Vagina (tissue), 2 donors: ENCODE measurements at regions not wholly inside any gene's neighbourhood (a gene's known extent, or its start where the extent isn't known, plus 50 kb on each side); places are given as distances from the start of the nearest gene placed in this dataset.

Source experiments
- DNase-seq, 2 donors: peaks; one replicate each; pipeline ENCODE4 v3.0.0-alpha.2; 2017; ENCODE audit errors: extremely low spot score in 2 of 2
- H3K27ac ChIP-seq: fragments of 200-600 bp; sonication (generic); one replicate; pipeline ENCODE4 v1.5.1; 2019
- H3K27me3 ChIP-seq: fragments of 200-600 bp; sonication (generic); one replicate; pipeline ENCODE4 v1.5.1; 2019
- H3K36me3 ChIP-seq, 2 donors: fragments of 200-600 bp; sonication (generic); one replicate each; pipeline ENCODE4 v1.5.1; 2017 to 2019
- H3K4me1 ChIP-seq: fragments of 200-600 bp; sonication (generic); one replicate; pipeline ENCODE4 v1.5.1; 2019
- H3K4me3 ChIP-seq, 2 donors: fragments of 200-600 bp; sonication (generic); 1 replicate in 1 of 2; 2 replicates in 1 of 2; pipeline ENCODE4 v1.5.1; 2016 to 2019
- H3K9me3 ChIP-seq: fragments of 200-600 bp; sonication (generic); one replicate; pipeline ENCODE4 v1.5.1; 2019
- CTCF ChIP-seq, 3 experiments: fragments of 450-650 bp in 2 of 3; fragments of 200-600 bp in 1 of 3; sonication (generic) in 1 of 3; IDR thresholded peaks; one replicate each; pipeline ENCODE4 v1.5.1; 2017 to 2019; ENCODE audit warnings: antibody characterized with exemption in 3 of 3, mild to moderate bottlenecking in 2 of 3, moderate library complexity in 2 of 3
- POLR2A ChIP-seq, 2 donors: fragments of 450-650 bp; IDR thresholded peaks; one replicate each; pipeline ENCODE4 v1.6.1; 2017; ENCODE audit warnings: antibody characterized with exemption in 2 of 2, mild to moderate bottlenecking in 2 of 2, moderate library complexity in 2 of 2
- POLR2AphosphoS5 ChIP-seq, 2 donors: sonication (generic); formaldehyde crosslinking; IDR thresholded peaks; one replicate each; pipeline ENCODE4 v1.9.0; 2017; ENCODE audit warnings: antibody characterized with exemption in 2 of 2, mild to moderate bottlenecking in 2 of 2, low read depth in 1 of 2; ENCODE audit not compliant: insufficient read depth in 1 of 2
- intact Hi-C: fragments of 100-400 bp; cut with DNase I; formaldehyde crosslinking; loops from one replicate; pipeline ENCODE4 v1.15.1; 2023

GRCh38 chr11:91776655-91777054 is 448.0 kb upstream of the FAT3 start:
- no peak overlapping the region for H3K27ac ChIP-seq
- intact Hi-C loops = no loop called here
- no peak overlapping the region for H3K4me3 ChIP-seq
- no peak for TF ChIP-seq POLR2AphosphoS5 (IDR thresholded peaks at IDR 0.05; ENCODE audit: insufficient read depth in 1 of 2, low read depth in 1 of 2)
- TF ChIP-seq POLR2A (IDR thresholded peaks at IDR 0.05) = no peak
- TF ChIP-seq CTCF (IDR thresholded peaks at IDR 0.05) = no peak
- no peaks in the 10 kb centered on the region for H3K9me3 ChIP-seq
- DNase-seq = no peak
- H3K36me3 ChIP-seq = no peaks in the 10 kb centered on the region
- H3K4me1 ChIP-seq = no peaks in the 10 kb centered on the region
- H3K27me3 ChIP-seq = no peaks in the 10 kb centered on the region

- Histone ChIP-seq H3K36me3 (no peaks in the 10 kb centered on the region), H3K27me3 (no peaks in the 10 kb centered on the region), H3K4me3 (no peak overlapping the region), H3K4me1 (no peaks in the 10 kb centered on the region), H3K9me3 (no peaks in the 10 kb centered on the region), H3K27ac (no peak overlapping the region)
- intact Hi-C loops = no loop called here
- no peak for DNase-seq
- TF ChIP-seq POLR2AphosphoS5 (IDR thresholded peaks at IDR 0.05; ENCODE audit: insufficient read depth in 1 of 2, low read depth in 1 of 2) (no peak), POLR2A (IDR thresholded peaks at IDR 0.05) (no peak), CTCF (IDR thresholded peaks at IDR 0.05) (no peak)
Observed at GRCh38 chr11:91773090-91773489, 451.5 kb upstream of the FAT3 start.

- TF ChIP-seq POLR2AphosphoS5 (IDR thresholded peaks at IDR 0.05; ENCODE audit: insufficient read depth in 1 of 2, low read depth in 1 of 2) (no peak), POLR2A (IDR thresholded peaks at IDR 0.05) (no peak), CTCF (IDR thresholded peaks at IDR 0.05) (no peak)
- Histone ChIP-seq H3K9me3 (no peaks in the 10 kb centered on the region), H3K36me3 (no peaks in the 10 kb centered on the region), H3K4me3 (no peak overlapping the region), H3K27me3 (no peaks in the 10 kb centered on the region), H3K4me1 (no peaks in the 10 kb centered on the region), H3K27ac (no peak overlapping the region)
- DNase-seq = no peak
- intact Hi-C loops = no loop called here
Observed at GRCh38 chr11:91771961-91772360, 452.7 kb upstream of the FAT3 start.

GRCh38 chr11:91768783-91769182 is 455.8 kb upstream of the FAT3 start:
- TF ChIP-seq POLR2A (IDR thresholded peaks at IDR 0.05) (no peak), CTCF (IDR thresholded peaks at IDR 0.05) (no peak), POLR2AphosphoS5 (IDR thresholded peaks at IDR 0.05; ENCODE audit: insufficient read depth in 1 of 2, low read depth in 1 of 2) (no peak)
- no peaks in the 10 kb centered on the region for H3K4me1 ChIP-seq
- intact Hi-C loops = no loop called here
- H3K36me3 ChIP-seq = no peaks in the 10 kb centered on the region
- no peak overlapping the region for H3K27ac ChIP-seq
- H3K27me3 ChIP-seq = no peaks in the 10 kb centered on the region
- no peak for DNase-seq
- H3K9me3 ChIP-seq = no peaks in the 10 kb centered on the region
- H3K4me3 ChIP-seq = no peak overlapping the region

- H3K4me1 ChIP-seq = no peaks in the 10 kb centered on the region
- H3K27ac ChIP-seq = no peak overlapping the region
- TF ChIP-seq POLR2A (IDR thresholded peaks at IDR 0.05) (no peak), CTCF (IDR thresholded peaks at IDR 0.05) (no peak), POLR2AphosphoS5 (IDR thresholded peaks at IDR 0.05; ENCODE audit: insufficient read depth in 1 of 2, low read depth in 1 of 2) (no peak)
- no peaks in the 10 kb centered on the region for H3K36me3 ChIP-seq
- no peaks in the 10 kb centered on the region for H3K27me3 ChIP-seq
- no peak for DNase-seq
- no peaks in the 10 kb centered on the region for H3K9me3 ChIP-seq
- intact Hi-C loops = no loop called here
- no peak overlapping the region for H3K4me3 ChIP-seq
Observed at GRCh38 chr11:91763331-91763730, 461.3 kb upstream of the FAT3 start.
